ENCODE measurements at regions not wholly inside any gene's neighbourhood (a gene's known extent, or its start where the extent isn't known, plus 50 kb on each side); places are given as distances from the start of the nearest gene placed in this dataset.
"Not testable (repeated sequence)": the region's sequence is repeated elsewhere in the genome, so short reads cannot be mapped to it uniquely, and the experiment has no call there.

DNA sequence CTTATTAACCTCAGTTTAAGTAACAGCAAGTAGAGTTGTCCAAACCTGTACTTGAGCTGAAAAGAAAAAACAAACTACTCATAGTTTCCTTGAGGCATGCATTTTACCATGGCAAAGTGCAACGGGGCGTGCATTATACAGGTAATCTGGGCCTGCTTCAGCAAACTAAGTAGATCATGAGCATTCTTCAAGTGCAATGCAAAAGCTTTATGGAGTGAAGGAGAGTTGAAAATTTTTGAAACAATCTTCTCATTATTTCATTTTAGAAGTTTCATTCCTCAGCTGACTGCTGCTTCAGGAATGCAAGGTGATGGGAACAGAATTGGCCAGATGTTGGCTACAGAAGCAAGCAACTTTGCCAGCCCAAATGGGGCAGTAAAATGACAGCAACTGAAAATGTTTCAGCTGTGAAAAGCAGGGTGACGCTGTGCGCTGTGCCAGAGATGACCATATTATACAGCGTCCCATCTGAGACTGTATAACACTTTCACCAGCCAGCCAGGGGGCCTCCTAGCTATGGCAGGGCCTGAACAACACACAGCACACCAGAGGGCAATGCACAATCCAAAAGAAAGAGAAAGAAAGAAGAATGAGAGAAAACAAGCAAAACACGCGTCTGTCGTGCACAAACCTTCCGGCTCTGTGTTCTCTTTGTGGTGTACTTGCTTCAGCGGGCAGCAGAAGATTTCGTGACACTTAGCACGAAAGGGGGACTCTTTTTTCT is 145.5 kb upstream of the FGF13 start:
- no peaks in the 10 kb centered on the region for H3K9me3 ChIP-seq
- TF ChIP-seq, protein P1, sequence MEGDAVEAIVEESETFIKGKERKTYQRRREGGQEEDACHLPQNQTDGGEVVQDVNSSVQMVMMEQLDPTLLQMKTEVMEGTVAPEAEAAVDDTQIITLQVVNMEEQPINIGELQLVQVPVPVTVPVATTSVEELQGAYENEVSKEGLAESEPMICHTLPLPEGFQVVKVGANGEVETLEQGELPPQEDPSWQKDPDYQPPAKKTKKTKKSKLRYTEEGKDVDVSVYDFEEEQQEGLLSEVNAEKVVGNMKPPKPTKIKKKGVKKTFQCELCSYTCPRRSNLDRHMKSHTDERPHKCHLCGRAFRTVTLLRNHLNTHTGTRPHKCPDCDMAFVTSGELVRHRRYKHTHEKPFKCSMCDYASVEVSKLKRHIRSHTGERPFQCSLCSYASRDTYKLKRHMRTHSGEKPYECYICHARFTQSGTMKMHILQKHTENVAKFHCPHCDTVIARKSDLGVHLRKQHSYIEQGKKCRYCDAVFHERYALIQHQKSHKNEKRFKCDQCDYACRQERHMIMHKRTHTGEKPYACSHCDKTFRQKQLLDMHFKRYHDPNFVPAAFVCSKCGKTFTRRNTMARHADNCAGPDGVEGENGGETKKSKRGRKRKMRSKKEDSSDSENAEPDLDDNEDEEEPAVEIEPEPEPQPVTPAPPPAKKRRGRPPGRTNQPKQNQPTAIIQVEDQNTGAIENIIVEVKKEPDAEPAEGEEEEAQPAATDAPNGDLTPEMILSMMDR (IDR thresholded peaks at IDR 0.05): no peak
- no peak for TF ChIP-seq POLR2A (IDR thresholded peaks at IDR 0.05)
- no peak for DNase-seq
- no peaks in the 10 kb centered on the region for H3K36me3 ChIP-seq
- intact Hi-C loops (cut with DNase I; ENCODE audit: low total_unique reads): no loop called here
- no peaks in the 10 kb centered on the region for H3K27me3 ChIP-seq
- H3K4me1 ChIP-seq: no peaks in the 10 kb centered on the region
- H3K4me3 ChIP-seq: no peak overlapping the region
- no peak overlapping the region for H3K27ac ChIP-seq

DNA sequence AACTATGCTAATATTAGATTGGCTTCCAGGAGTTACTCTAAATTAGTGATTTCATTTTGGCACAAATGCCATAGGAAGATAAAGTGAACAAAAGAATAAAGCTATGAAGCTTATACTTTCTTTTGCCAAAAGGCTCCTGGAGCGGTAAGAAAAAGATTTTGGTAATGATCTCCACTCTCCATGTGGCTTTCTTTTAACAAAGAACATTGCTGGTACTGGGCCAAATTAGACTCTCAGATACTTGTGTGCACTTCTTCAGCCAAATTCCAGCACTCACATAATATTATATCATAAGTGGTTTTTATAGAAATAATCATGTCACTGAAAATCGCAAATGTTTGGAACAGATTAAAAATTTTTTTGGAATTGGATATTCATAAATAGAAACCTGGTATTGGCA is 142.4 kb upstream of the FGF13 start:
- H3K4me3 ChIP-seq: no peak overlapping the region
- H3K9me3 ChIP-seq: no peaks in the 10 kb centered on the region
- intact Hi-C loops (cut with DNase I; ENCODE audit: low total_unique reads): no loop called here
- H3K27me3 ChIP-seq: no peaks in the 10 kb centered on the region
- H3K36me3 ChIP-seq: no peaks in the 10 kb centered on the region
- no peak for DNase-seq
- TF ChIP-seq, protein P1 (IDR thresholded peaks at IDR 0.05): no peak
- no peak for TF ChIP-seq POLR2A (IDR thresholded peaks at IDR 0.05)
- H3K4me1 ChIP-seq: no peaks in the 10 kb centered on the region
- H3K27ac ChIP-seq: no peak overlapping the region

- no peaks in the 10 kb centered on the region for H3K4me1 ChIP-seq
- TF ChIP-seq POLR2A (IDR thresholded peaks at IDR 0.05): no peak
- TF ChIP-seq, protein P1 (IDR thresholded peaks at IDR 0.05): no peak
- H3K36me3 ChIP-seq: no peaks in the 10 kb centered on the region
- H3K4me3 ChIP-seq: no peak overlapping the region
- H3K9me3 ChIP-seq: no peaks in the 10 kb centered on the region
- intact Hi-C loops (cut with DNase I; ENCODE audit: low total_unique reads): no loop called here
- no peak for DNase-seq
- H3K27me3 ChIP-seq: no peaks in the 10 kb centered on the region
- H3K27ac ChIP-seq: no peak overlapping the region
Observed at GRCh38 chrX:138849521-138849920, 138.0 kb upstream of the FGF13 start.

GRCh38 chrX:138847930-138848329 is 136.4 kb upstream of the FGF13 start:
- no peak overlapping the region for H3K4me3 ChIP-seq
- intact Hi-C loops (cut with DNase I; ENCODE audit: low total_unique reads): no loop called here
- TF ChIP-seq, protein P1 (IDR thresholded peaks at IDR 0.05): no peak
- TF ChIP-seq POLR2A (IDR thresholded peaks at IDR 0.05): no peak
- H3K27me3 ChIP-seq: no peaks in the 10 kb centered on the region
- H3K27ac ChIP-seq: no peak overlapping the region
- H3K9me3 ChIP-seq: no peaks in the 10 kb centered on the region
- H3K4me1 ChIP-seq: no peaks in the 10 kb centered on the region
- no peaks in the 10 kb centered on the region for H3K36me3 ChIP-seq
- DNase-seq: no peak

- Histone ChIP-seq H3K4me1 (no peaks in the 10 kb centered on the region), H3K36me3 (no peaks in the 10 kb centered on the region), H3K9me3 (no peaks in the 10 kb centered on the region), H3K4me3 (no peak overlapping the region), H3K27ac (no peak overlapping the region), H3K27me3 (no peaks in the 10 kb centered on the region)
- intact Hi-C loops (cut with DNase I; ENCODE audit: low total_unique reads): no loop called here
- DNase-seq: no peak
- TF ChIP-seq, protein P1 (IDR thresholded peaks at IDR 0.05): no peak
- no peak for TF ChIP-seq POLR2A (IDR thresholded peaks at IDR 0.05)
Observed at GRCh38 chrX:138845786-138846185, 134.3 kb upstream of the FGF13 start.

DNA sequence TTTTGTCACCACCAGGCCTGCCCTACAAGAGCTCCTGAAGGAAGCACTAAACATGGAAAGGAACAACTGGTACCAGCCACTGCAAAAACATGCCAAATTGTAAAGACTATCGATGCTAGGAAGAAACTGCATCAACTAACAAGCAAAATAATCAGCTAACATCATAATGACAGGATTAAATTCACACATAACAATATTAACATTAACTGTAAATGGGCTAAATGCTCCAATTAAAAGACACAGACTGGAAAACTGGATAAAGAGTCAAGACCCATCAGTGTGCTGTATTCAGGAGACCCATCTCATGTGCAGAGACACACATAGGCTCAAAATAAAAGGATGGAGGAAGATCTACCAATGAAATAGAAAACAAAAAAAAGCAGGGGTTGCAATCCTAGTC is 95.9 kb upstream of the FGF13 start:
- H3K36me3 ChIP-seq; H3K27ac ChIP-seq; H3K9me3 ChIP-seq; H3K4me3 ChIP-seq; H3K4me1 ChIP-seq; H3K27me3 ChIP-seq; intact Hi-C loops (cut with DNase I; ENCODE audit: low total_unique reads); DNase-seq: not testable (repeated sequence)
